GM23338 (cell line): ENCODE measurements at regions not wholly inside any gene's neighbourhood (a gene's known extent, or its start where the extent isn't known, plus 50 kb on each side); places are given as distances from the start of the nearest gene placed in this dataset.

Experiments
- ATAC-seq: fragments of 200-7000 bp; cut with Tn5 transposase; 3 replicates; pipeline ENCODE4 v1.9.1; 2020
- DNase-seq: peaks from one replicate; pipeline ENCODE4 v3.0.0-alpha.2; 2015; ENCODE audit warnings: low spot score
- H2AFZ ChIP-seq: fragments of 200-600 bp; sonication (generic); 2 replicates; pipeline ENCODE4 v1.8.0; 2016; ENCODE audit warnings: antibody characterized with exemption, mild to moderate bottlenecking, moderate library complexity
- H3F3A ChIP-seq: fragments of 200-600 bp; sonication (generic); replicated peaks from 2 replicates; pipeline ENCODE4 v1.8.0; 2017; ENCODE audit warnings: antibody characterized with exemption, mixed run types, low read depth
- H3K27ac ChIP-seq: fragments of 200-600 bp; sonication (generic); 2 replicates; pipeline ENCODE4 v1.6.1; 2016; ENCODE audit warnings: low read depth
- H3K27me3 ChIP-seq: fragments of 200-600 bp; sonication (generic); 2 replicates; pipeline ENCODE4 v1.8.0; 2016; ENCODE audit warnings: mild to moderate bottlenecking, mixed run types, moderate library complexity; ENCODE audit not compliant: insufficient read depth
- H3K36me3 ChIP-seq: fragments of 200-600 bp; sonication (generic); 2 replicates; pipeline ENCODE4 v1.8.0; 2016; ENCODE audit warnings: mild to moderate bottlenecking; ENCODE audit not compliant: insufficient read depth
- H3K4me1 ChIP-seq: fragments of 200-600 bp; sonication (generic); 2 replicates; pipeline ENCODE4 v1.8.0; 2016; ENCODE audit warnings: mild to moderate bottlenecking, moderate library complexity; ENCODE audit not compliant: insufficient read depth
- H3K4me2 ChIP-seq: fragments of 200-600 bp; sonication (generic); 2 replicates; pipeline ENCODE4 v1.7.1; 2017; ENCODE audit warnings: mixed run types
- H3K4me3 ChIP-seq: fragments of 200-600 bp; sonication (generic); 2 replicates; pipeline ENCODE4 v1.6.1; 2016; ENCODE audit warnings: mixed run types
- H3K79me2 ChIP-seq: fragments of 200-600 bp; sonication (generic); replicated peaks from 2 replicates; pipeline ENCODE4 v1.8.0; 2017; ENCODE audit warnings: mild to moderate bottlenecking; ENCODE audit not compliant: insufficient read depth
- H3K9me2 ChIP-seq: fragments of 200-600 bp; sonication (generic); 2 replicates; pipeline ENCODE4 v1.8.0; 2017; ENCODE audit not compliant: insufficient read depth
- H4K20me1 ChIP-seq: fragments of 200-600 bp; sonication (generic); replicated peaks from 2 replicates; pipeline ENCODE4 v1.8.0; 2017; ENCODE audit warnings: mild to moderate bottlenecking; ENCODE audit not compliant: insufficient read depth
- H3K27ac Mint-ChIP-seq: 2 replicates; pipeline ENCODE4 v1.8.0; 2020; ENCODE audit warnings: inconsistent platforms, mild to moderate bottlenecking, moderate library complexity, mixed read lengths
- H3K27me3 Mint-ChIP-seq: 3 replicates; pipeline ENCODE4 v1.8.0; 2022; ENCODE audit warnings: low read depth, mild to moderate bottlenecking, moderate library complexity, mixed read lengths, inconsistent platforms; ENCODE audit not compliant: insufficient read depth, poor library complexity
- H3K36me3 Mint-ChIP-seq: 3 replicates; pipeline ENCODE4 v1.8.0; 2021; ENCODE audit warnings: low read depth, mild to moderate bottlenecking, inconsistent platforms, moderate library complexity, mixed read lengths
- H3K4me1 Mint-ChIP-seq: 3 replicates; pipeline ENCODE4 v1.8.0; 2020; ENCODE audit warnings: mild to moderate bottlenecking, inconsistent platforms, mixed read lengths
- H3K4me3 Mint-ChIP-seq: 3 replicates; pipeline ENCODE4 v1.8.0; 2021; ENCODE audit warnings: moderate library complexity, mild to moderate bottlenecking, inconsistent platforms, mixed read lengths
- H3K9me3 Mint-ChIP-seq: 3 replicates; pipeline ENCODE4 v1.8.0; 2020; ENCODE audit warnings: moderate library complexity, mild to moderate bottlenecking, inconsistent platforms, mixed read lengths
- CREB1 ChIP-seq: fragments of 250-450 bp; sonication (Bioruptor Pico); IDR thresholded peaks from 2 replicates; pipeline ENCODE4 v1.5.0; 2020; ENCODE audit warnings: low read depth, mild to moderate bottlenecking, moderate library complexity
- CTCF ChIP-seq, 2 experiments: fragments of 200-600 bp in 1 of 2; sonication (generic) in 1 of 2; conservative IDR thresholded peaks; 2 replicates each; pipeline versions ENCODE4 v1.5.1 to v1.6.1; 2016 to 2017; ENCODE audit warnings: antibody characterized with exemption in 2 of 2, low read depth in 2 of 2, mild to moderate bottlenecking in 2 of 2, moderate library complexity in 1 of 2
- EZH2 ChIP-seq: fragments of 200-600 bp; sonication (generic); IDR thresholded peaks from one replicate; pipeline ENCODE4 v1.8.0; 2017; ENCODE audit warnings: antibody characterized with exemption, mild to moderate bottlenecking, low read depth; ENCODE audit not compliant: unreplicated experiment
- JUNB ChIP-seq: IDR thresholded peaks from one replicate; pipeline ENCODE4 v1.6.1; 2016; ENCODE audit warnings: antibody characterized with exemption; ENCODE audit not compliant: unreplicated experiment
- REST ChIP-seq: IDR thresholded peaks from one replicate; pipeline ENCODE4 v1.6.1; 2018; ENCODE audit warnings: antibody characterized with exemption; ENCODE audit not compliant: unreplicated experiment
- STAT1 ChIP-seq: IDR thresholded peaks from one replicate; pipeline ENCODE4 v1.6.1; 2016; ENCODE audit warnings: antibody characterized with exemption; ENCODE audit not compliant: unreplicated experiment
- ZNF114 ChIP-seq: fragments of 250-450 bp; sonication (Bioruptor Pico); IDR thresholded peaks from 2 replicates; pipeline ENCODE4 v1.5.0; 2020; ENCODE audit warnings: mild to moderate bottlenecking, moderate library complexity
- ZNF331 ChIP-seq: fragments of 250-450 bp; sonication (Bioruptor Pico); IDR thresholded peaks from 2 replicates; pipeline ENCODE4 v1.5.0; 2020; ENCODE audit warnings: low read depth, mild to moderate bottlenecking, moderate library complexity
- ZNF462 ChIP-seq: fragments of 250-450 bp; sonication (Bioruptor Pico); IDR thresholded peaks from 2 replicates; pipeline ENCODE4 v1.5.0; 2020; ENCODE audit warnings: mild to moderate bottlenecking, moderate library complexity
- TF ChIP-seq, protein P1 (sequence below): IDR thresholded peaks from 2 replicates; pipeline ENCODE4 v1.6.1; 2016; ENCODE audit warnings: antibody characterized with exemption

DNA sequence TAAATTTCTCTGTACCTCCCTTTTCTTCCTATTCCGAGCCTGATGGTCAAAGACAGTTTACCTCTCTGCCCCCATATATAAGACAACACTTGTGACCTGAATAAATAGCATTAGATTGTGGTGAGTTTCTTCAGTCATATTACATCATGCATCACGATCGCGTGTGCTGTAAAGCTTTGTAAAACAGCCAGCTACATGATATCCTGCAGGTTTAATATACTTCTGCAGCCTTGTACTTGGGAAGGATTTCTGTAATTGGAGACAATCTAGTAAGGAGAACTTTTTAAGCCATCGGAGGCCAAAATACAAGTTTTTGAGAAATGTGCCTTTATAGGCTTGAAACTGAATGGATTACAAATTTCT lies 711.8 kb upstream of the WWC1 start:
- TF ChIP-seq JUNB (no peak), EZH2 (no peak), ZNF462 (CRISPR knock-in tag) (no peak), REST (no peak), ZNF331 (CRISPR knock-in tag) (no peak), ZNF114 (CRISPR knock-in tag) (no peak), CTCF (conservative IDR thresholded peaks at IDR 0.05; ENCODE audit: low read depth in 2 of 2) (no peak), STAT1 (no peak), CREB1 (CRISPR knock-in tag) (no peak)
- TF ChIP-seq, protein P1, sequence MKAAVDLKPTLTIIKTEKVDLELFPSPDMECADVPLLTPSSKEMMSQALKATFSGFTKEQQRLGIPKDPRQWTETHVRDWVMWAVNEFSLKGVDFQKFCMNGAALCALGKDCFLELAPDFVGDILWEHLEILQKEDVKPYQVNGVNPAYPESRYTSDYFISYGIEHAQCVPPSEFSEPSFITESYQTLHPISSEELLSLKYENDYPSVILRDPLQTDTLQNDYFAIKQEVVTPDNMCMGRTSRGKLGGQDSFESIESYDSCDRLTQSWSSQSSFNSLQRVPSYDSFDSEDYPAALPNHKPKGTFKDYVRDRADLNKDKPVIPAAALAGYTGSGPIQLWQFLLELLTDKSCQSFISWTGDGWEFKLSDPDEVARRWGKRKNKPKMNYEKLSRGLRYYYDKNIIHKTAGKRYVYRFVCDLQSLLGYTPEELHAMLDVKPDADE: no peak
- Histone ChIP-seq H3K4me3 (no peak overlapping the region), H2AFZ (no peak overlapping the region), H3K4me1 (peaks cover 33% of the 10 kb centered on the region), H3F3A (no peaks in the 10 kb centered on the region), H3K27ac (no peak overlapping the region), H4K20me1 (no peaks in the 10 kb centered on the region), H3K27me3 (peaks cover 6% of the 10 kb centered on the region; the same call in 1 of the 2 replicates), H3K79me2 (no peaks in the 10 kb centered on the region), H3K4me2 (no peak overlapping the region), H3K36me3 (no peaks in the 10 kb centered on the region), H3K9me2 (no peaks in the 10 kb centered on the region)
- ATAC-seq (no peak), DNase-seq (no peak)
- no peak overlapping the region for H3K4me3 Mint-ChIP-seq
- H3K27ac Mint-ChIP-seq: no peak overlapping the region
- H3K9me3 Mint-ChIP-seq: no peaks in the 10 kb centered on the region
- H3K27me3 Mint-ChIP-seq: peaks cover 10% of the 10 kb centered on the region
- H3K4me1 Mint-ChIP-seq: peaks cover 39% of the 10 kb centered on the region
- no peaks in the 10 kb centered on the region for H3K36me3 Mint-ChIP-seq
